GM23248 (cell line): ENCODE measurements at regions not wholly inside any gene's neighbourhood (a gene's known extent, or its start where the extent isn't known, plus 50 kb on each side); places are given as distances from the start of the nearest gene placed in this dataset.
A peak's percentile ranks its signal among the peaks of the same experiment; 100 is the strongest.

Experiments
- DNase-seq: peaks from one replicate; pipeline ENCODE4 v3.0.0-alpha.2; 2015
- H2AFZ ChIP-seq: fragments of 200-600 bp; sonication (generic); 2 replicates; pipeline ENCODE4 v1.6.1; 2016; ENCODE audit warnings: antibody characterized with exemption
- H3F3A ChIP-seq: fragments of 200-600 bp; sonication (generic); 2 replicates; pipeline ENCODE4 v1.6.1; 2016; ENCODE audit warnings: mild to moderate bottlenecking, antibody characterized with exemption, mixed run types; ENCODE audit not compliant: insufficient read depth
- H3K27ac ChIP-seq: fragments of 200-600 bp; sonication (generic); 2 replicates; pipeline ENCODE4 v1.5.1; 2016; ENCODE audit warnings: mild to moderate bottlenecking
- H3K27me3 ChIP-seq: fragments of 200-600 bp; sonication (generic); replicated peaks from 2 replicates; pipeline ENCODE4 v1.6.1; 2016; ENCODE audit warnings: mild to moderate bottlenecking; ENCODE audit not compliant: insufficient read depth
- H3K36me3 ChIP-seq: fragments of 200-600 bp; sonication (generic); 2 replicates; pipeline ENCODE4 v1.6.1; 2016; ENCODE audit warnings: low read depth, mild to moderate bottlenecking
- H3K4me1 ChIP-seq: fragments of 200-600 bp; sonication (generic); 2 replicates; pipeline ENCODE4 v1.6.1; 2016; ENCODE audit warnings: mild to moderate bottlenecking; ENCODE audit not compliant: insufficient read depth
- H3K4me2 ChIP-seq: fragments of 200-600 bp; sonication (generic); one replicate; pipeline ENCODE4 v1.6.1; 2016; ENCODE audit warnings: mild to moderate bottlenecking; ENCODE audit not compliant: unreplicated experiment
- H3K4me3 ChIP-seq: fragments of 200-600 bp; sonication (generic); 2 replicates; pipeline ENCODE4 v1.5.1; 2016; ENCODE audit warnings: mild to moderate bottlenecking
- H3K79me2 ChIP-seq: fragments of 200-600 bp; sonication (generic); 2 replicates; pipeline ENCODE4 v1.6.1; 2016; ENCODE audit warnings: mild to moderate bottlenecking; ENCODE audit not compliant: insufficient read depth
- H3K9ac ChIP-seq: fragments of 200-600 bp; sonication (generic); 2 replicates; pipeline ENCODE4 v1.6.1; 2016; ENCODE audit warnings: mild to moderate bottlenecking
- H3K9me2 ChIP-seq: fragments of 200-600 bp; sonication (generic); 2 replicates; pipeline ENCODE4 v1.6.1; 2016; ENCODE audit warnings: mixed run types, mild to moderate bottlenecking, moderate library complexity; ENCODE audit not compliant: insufficient read depth
- H3K9me3 ChIP-seq: fragments of 200-600 bp; sonication (generic); one replicate; pipeline ENCODE4 v1.6.1; 2017; ENCODE audit warnings: low read depth
- H4K20me1 ChIP-seq: fragments of 200-600 bp; sonication (generic); 2 replicates; pipeline ENCODE4 v1.6.0; 2016; ENCODE audit not compliant: insufficient read depth
- EZH2 ChIP-seq: fragments of 200-600 bp; sonication (generic); IDR thresholded peaks from 2 replicates; pipeline ENCODE4 v1.6.1; 2018; ENCODE audit warnings: antibody characterized with exemption, mild to moderate bottlenecking; ENCODE audit not compliant: insufficient read depth, poor library complexity, severe bottlenecking
- EZH2phosphoT487 ChIP-seq: fragments of 200-600 bp; sonication (generic); IDR thresholded peaks from 2 replicates; pipeline ENCODE4 v1.6.1; 2018; ENCODE audit warnings: antibody characterized with exemption, moderate library complexity, mild to moderate bottlenecking, low read depth; ENCODE audit not compliant: insufficient read depth
- WGBS, 2 experiments: methylation state at CpG; one replicate each; pipeline ENCODE4 v1.1.6; 2015 to 2017; ENCODE audit warnings: low lambda C conversion rate in 2 of 2, low coverage in 1 of 2; ENCODE audit errors: missing lambda C conversion rate in 2 of 2; 5-methylcytosine and 5-hydroxymethylcytosine counted together
- in situ Hi-C: fragments of 300-500 bp; cut with MboI; formaldehyde crosslinking; loops from 2 replicates; pipeline ENCODE4 v1.15.0; 2020

GRCh38 chr11:42494459-42494858 lies 817.3 kb upstream of the API5 start:
- in situ Hi-C loops, result no loop called here
- Histone ChIP-seq H4K20me1 (no peaks in the 10 kb centered on the region), H3K27me3 (no peaks in the 10 kb centered on the region), H3K4me1 (no peaks in the 10 kb centered on the region), H3F3A (no peaks in the 10 kb centered on the region), H3K9me3 (no peaks in the 10 kb centered on the region), H3K4me3 (no peak overlapping the region), H3K79me2 (no peaks in the 10 kb centered on the region), H2AFZ (no peak overlapping the region), H3K36me3 (no peaks in the 10 kb centered on the region), H3K9ac (no peak overlapping the region), H3K9me2 (no peaks in the 10 kb centered on the region), H3K27ac (no peak overlapping the region), H3K4me2 (no peak overlapping the region)
- TF ChIP-seq EZH2phosphoT487, result no peak
- TF ChIP-seq EZH2, result no peak
- DNase-seq, result no peak
- 67 to 75% methylated on average over 9 of the region's 9 CpGs for WGBS, 2 experiments

GRCh38 chr11:42498971-42499370 lies 812.8 kb upstream of the API5 start:
- Histone ChIP-seq H3K9me2 (no peaks in the 10 kb centered on the region), H3K27me3 (no peaks in the 10 kb centered on the region), H4K20me1 (no peaks in the 10 kb centered on the region), H3K9ac (no peak overlapping the region), H3K4me2 (no peak overlapping the region), H3K4me3 (no peak overlapping the region), H3K79me2 (no peaks in the 10 kb centered on the region), H3K9me3 (no peaks in the 10 kb centered on the region), H3K36me3 (no peaks in the 10 kb centered on the region), H2AFZ (no peak overlapping the region), H3K27ac (no peak overlapping the region), H3K4me1 (no peaks in the 10 kb centered on the region), H3F3A (no peaks in the 10 kb centered on the region)
- in situ Hi-C loops, result no loop called here
- TF ChIP-seq EZH2phosphoT487, result no peak
- TF ChIP-seq EZH2, result no peak
- no peak for DNase-seq
- WGBS, 2 experiments, result 27 to 37% methylated on average over 3 of the region's 3 CpGs

GRCh38 chr11:42502151-42502550 lies 809.6 kb upstream of the API5 start:
- Histone ChIP-seq H4K20me1 (no peaks in the 10 kb centered on the region), H3K9me3 (no peaks in the 10 kb centered on the region), H2AFZ (no peak overlapping the region), H3K4me2 (no peak overlapping the region), H3F3A (no peaks in the 10 kb centered on the region), H3K27ac (no peak overlapping the region), H3K9me2 (no peaks in the 10 kb centered on the region), H3K4me3 (no peak overlapping the region), H3K9ac (no peak overlapping the region), H3K27me3 (no peaks in the 10 kb centered on the region), H3K4me1 (no peaks in the 10 kb centered on the region), H3K79me2 (no peaks in the 10 kb centered on the region), H3K36me3 (no peaks in the 10 kb centered on the region)
- WGBS, 2 experiments, result 0% methylated on average over 1 of the region's 1 CpG
- no peak for TF ChIP-seq EZH2phosphoT487
- no peak for TF ChIP-seq EZH2
- DNase-seq, result no peak
- in situ Hi-C loops, result no loop called here

- H3K9me3 ChIP-seq, result no peaks in the 10 kb centered on the region
- no peak overlapping the region for H3K4me3 ChIP-seq
Observed at GRCh38 chr11:42521994-42522393, 789.8 kb upstream of the API5 start.

GRCh38 chr11:42524534-42525227 lies 787.1 kb upstream of the API5 start:
- no peak for TF ChIP-seq EZH2
- no peak for TF ChIP-seq EZH2phosphoT487
- Histone ChIP-seq H3K4me1 (no peaks in the 10 kb centered on the region), H3K9ac (no peak overlapping the region), H3F3A (no peaks in the 10 kb centered on the region), H3K4me2 (no peak overlapping the region), H3K79me2 (no peaks in the 10 kb centered on the region), H2AFZ (no peak overlapping the region), H3K27me3 (no peaks in the 10 kb centered on the region), H3K9me2 (no peaks in the 10 kb centered on the region), H4K20me1 (no peaks in the 10 kb centered on the region), H3K9me3 (no peaks in the 10 kb centered on the region), H3K36me3 (no peaks in the 10 kb centered on the region), H3K4me3 (no peak overlapping the region), H3K27ac (no peak overlapping the region)
- peak; percentile 62 for DNase-seq
- in situ Hi-C loops, result no loop called here
- WGBS, 2 experiments, result 1 to 2% methylated on average over 7 of the region's 7 CpGs

More at GRCh38 chr11:42521994-42522393, 789.8 kb upstream of the API5 start:
- Histone ChIP-seq H3K4me1 (no peaks in the 10 kb centered on the region), H3K27ac (no peak overlapping the region), H3K9ac (no peak overlapping the region), H3K36me3 (no peaks in the 10 kb centered on the region), H3K27me3 (no peaks in the 10 kb centered on the region), H3K79me2 (no peaks in the 10 kb centered on the region), H3F3A (no peaks in the 10 kb centered on the region), H3K4me2 (no peak overlapping the region), H2AFZ (no peak overlapping the region), H4K20me1 (no peaks in the 10 kb centered on the region), H3K9me2 (no peaks in the 10 kb centered on the region)
- peak; percentile 17 for DNase-seq
- in situ Hi-C loops, result no loop called here
- 26 to 31% methylated on average over 4 of the region's 4 CpGs for WGBS, 2 experiments
- TF ChIP-seq EZH2phosphoT487, result no peak
- no peak for TF ChIP-seq EZH2
